ENCODE measurements at regions not wholly inside any gene's neighbourhood (a gene's known extent, or its start where the extent isn't known, plus 50 kb on each side); places are given as distances from the start of the nearest gene placed in this dataset.

- ChIA-PET POLR2A (no interaction called here), CTCF (no interaction called here)
- Histone ChIP-seq H3K9me3 (ENCODE audit: control insufficient read depth, insufficient read depth, low read length) (peaks cover 6% of the 10 kb centered on the region; the same call in 1 of the 2 replicates), H3K27ac (ENCODE audit: low read depth, low read length) (no peak overlapping the region), H3K4me3 (ENCODE audit: low read depth, low read length) (no peak overlapping the region), H3K27me3 (ENCODE audit: control insufficient read depth, insufficient read depth, low read length) (no peaks in the 10 kb centered on the region)
- TF ChIP-seq CTCF (IDR thresholded peaks at IDR 0.05; ENCODE audit: low read depth, low read length) = no peak
- DNase-seq (ENCODE audit: low read depth, low spot score) = no peak
These were observed 73.3 kb downstream of the OLFM4 start for GRCh38 chr13:53101883-53102282.

- H3K9me3 ChIP-seq (ENCODE audit: control insufficient read depth, insufficient read depth, low read length) = peaks cover 6% of the 10 kb centered on the region; the same call in 1 of the 2 replicates
- ChIA-PET POLR2A (no interaction called here), CTCF (no interaction called here)
- no peak overlapping the region for H3K4me3 ChIP-seq (ENCODE audit: low read depth, low read length)
- no peak for DNase-seq (ENCODE audit: low read depth, low spot score)
- no peaks in the 10 kb centered on the region for H3K27me3 ChIP-seq (ENCODE audit: control insufficient read depth, insufficient read depth, low read length)
- H3K27ac ChIP-seq (ENCODE audit: low read depth, low read length) = no peak overlapping the region
- no peak for TF ChIP-seq CTCF (IDR thresholded peaks at IDR 0.05; ENCODE audit: low read depth, low read length)
These were observed 75.5 kb downstream of the OLFM4 start for GRCh38 chr13:53104136-53104535.

GRCh38 chr13:53105477-53105876 is 76.9 kb downstream of the OLFM4 start:
- Histone ChIP-seq H3K27ac (ENCODE audit: low read depth, low read length) (no peak overlapping the region), H3K27me3 (ENCODE audit: control insufficient read depth, insufficient read depth, low read length) (no peaks in the 10 kb centered on the region), H3K4me3 (ENCODE audit: low read depth, low read length) (no peak overlapping the region), H3K9me3 (ENCODE audit: control insufficient read depth, insufficient read depth, low read length) (0 out of 2 replicates have a peak, but pooled peaks cover under 1% of the 10 kb centered on the region)
- no peak for TF ChIP-seq CTCF (IDR thresholded peaks at IDR 0.05; ENCODE audit: low read depth, low read length)
- DNase-seq (ENCODE audit: low read depth, low spot score) = no peak
- POLR2A ChIA-PET = no interaction called here
- CTCF ChIA-PET = no interaction called here

GRCh38 chr13:53105890-53106289 is 77.3 kb downstream of the OLFM4 start:
- ChIA-PET POLR2A (no interaction called here), CTCF (no interaction called here)
- no peak overlapping the region for H3K27ac ChIP-seq (ENCODE audit: low read depth, low read length)
- no peaks in the 10 kb centered on the region for H3K27me3 ChIP-seq (ENCODE audit: control insufficient read depth, insufficient read depth, low read length)
- no peaks in the 10 kb centered on the region for H3K9me3 ChIP-seq (ENCODE audit: control insufficient read depth, insufficient read depth, low read length)
- DNase-seq (ENCODE audit: low read depth, low spot score) = no peak
- no peak for TF ChIP-seq CTCF (IDR thresholded peaks at IDR 0.05; ENCODE audit: low read depth, low read length)
- H3K4me3 ChIP-seq (ENCODE audit: low read depth, low read length) = no peak overlapping the region

- POLR2A ChIA-PET = no interaction called here
- CTCF ChIA-PET = no interaction called here
- H3K9me3 ChIP-seq (ENCODE audit: control insufficient read depth, insufficient read depth, low read length) = no peaks in the 10 kb centered on the region
- DNase-seq (ENCODE audit: low read depth, low spot score) = no peak
- no peak overlapping the region for H3K4me3 ChIP-seq (ENCODE audit: low read depth, low read length)
- no peaks in the 10 kb centered on the region for H3K27me3 ChIP-seq (ENCODE audit: control insufficient read depth, insufficient read depth, low read length)
- H3K27ac ChIP-seq (ENCODE audit: low read depth, low read length) = no peak overlapping the region
- no peak for TF ChIP-seq CTCF (IDR thresholded peaks at IDR 0.05; ENCODE audit: low read depth, low read length)
These were observed 81.6 kb downstream of the OLFM4 start for GRCh38 chr13:53110181-53110580.

Measured in AG04450 (cell line).